Esophagus muscularis mucosa (tissue), 4 donors: ENCODE measurements at regions not wholly inside any gene's neighbourhood (a gene's known extent, or its start where the extent isn't known, plus 50 kb on each side); places are given as distances from the start of the nearest gene placed in this dataset.

ENCODE experiments used
- CTCF ChIP-seq, 3 experiments: fragments of 200-600 bp in 2 of 3; fragments of 450-650 bp in 1 of 3; sonication (generic) in 2 of 3; IDR thresholded peaks; one replicate each; pipeline ENCODE4 v1.5.1; 2017 to 2019; ENCODE audit warnings: antibody characterized with exemption in 3 of 3, mild to moderate bottlenecking in 2 of 3, moderate library complexity in 1 of 3
- EP300 ChIP-seq: sonication (generic); formaldehyde crosslinking; IDR thresholded peaks from one replicate; pipeline ENCODE4 v1.6.1; 2017; ENCODE audit warnings: antibody characterized with exemption
- POLR2A ChIP-seq: fragments of 450-650 bp; IDR thresholded peaks from one replicate; pipeline ENCODE4 v1.6.1; 2017; ENCODE audit warnings: antibody characterized with exemption, moderate library complexity, mild to moderate bottlenecking, low read depth
- POLR2AphosphoS5 ChIP-seq, 2 donors: sonication (generic); formaldehyde crosslinking; IDR thresholded peaks; one replicate each; pipeline ENCODE4 v1.6.1; 2017; ENCODE audit warnings: antibody characterized with exemption in 2 of 2

- TF ChIP-seq CTCF (IDR thresholded peaks at IDR 0.05) (no peak), POLR2A (no peak), POLR2AphosphoS5 (IDR thresholded peaks at IDR 0.05) (no peak), EP300 (no peak)
Measured at GRCh38 chr12:97323154-97323553, 139.4 kb upstream of the RMST start.
